Sigmoid colon (tissue), 4 donors: ENCODE measurements at regions not wholly inside any gene's neighbourhood (a gene's known extent, or its start where the extent isn't known, plus 50 kb on each side); places are given as distances from the start of the nearest gene placed in this dataset.

Experiments
- CTCF ChIP-seq, 4 experiments: fragments of 450-650 bp in 3 of 4; fragments of 200-600 bp in 1 of 4; IDR thresholded peaks; one replicate each; pipeline ENCODE4 v1.5.1; 2016 to 2019; ENCODE audit warnings: antibody characterized with exemption in 4 of 4, mild to moderate bottlenecking in 3 of 4, moderate library complexity in 2 of 4
- POLR2A ChIP-seq, 2 donors: fragments of 450-650 bp; IDR thresholded peaks; one replicate each; pipeline ENCODE4 v1.6.1; 2016; ENCODE audit warnings: antibody characterized with exemption in 2 of 2, mild to moderate bottlenecking in 2 of 2, moderate library complexity in 2 of 2
- POLR2AphosphoS5 ChIP-seq, 4 donors: sonication (generic); formaldehyde crosslinking; IDR thresholded peaks; one replicate each; pipeline ENCODE4 v1.6.1; 2017; ENCODE audit warnings: antibody characterized with exemption in 4 of 4

DNA sequence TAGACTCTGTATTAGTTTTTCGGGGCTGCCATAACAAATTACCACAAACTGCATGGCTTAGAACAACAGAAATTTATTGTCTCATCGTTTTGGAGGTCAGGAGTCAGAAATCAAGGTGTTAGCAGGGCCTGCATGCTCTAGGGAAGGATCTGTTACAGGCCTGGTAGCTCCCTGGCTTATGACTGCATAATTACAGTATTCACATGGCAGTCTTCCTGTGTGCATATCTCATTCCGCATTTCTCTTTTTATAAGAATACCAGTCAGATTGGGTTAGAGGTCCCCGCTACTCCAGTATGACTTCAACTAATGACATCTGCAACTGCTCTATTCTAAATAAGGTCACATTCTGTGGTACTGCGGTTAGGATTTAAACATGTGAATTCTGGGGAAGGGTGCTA, 59.3 kb upstream of the SLC2A12 start:
- TF ChIP-seq POLR2A (IDR thresholded peaks at IDR 0.05) (no peak), POLR2AphosphoS5 (IDR thresholded peaks at IDR 0.05) (no peak), CTCF (IDR thresholded peaks at IDR 0.05) (no peak)
